ENCODE measurements at regions not wholly inside any gene's neighbourhood (a gene's known extent, or its start where the extent isn't known, plus 50 kb on each side); places are given as distances from the start of the nearest gene placed in this dataset.
"Not testable (repeated sequence)": the region's sequence is repeated elsewhere in the genome, so short reads cannot be mapped to it uniquely, and the experiment has no call there.

GRCh38 chr14:83298016-83298415 lies 1764.4 kb upstream of the SEL1L start:
- not testable (repeated sequence) for TF ChIP-seq ZFX (IDR thresholded peaks at IDR 0.05; ENCODE audit: borderline replicate concordance)
- TF ChIP-seq, protein P1, sequence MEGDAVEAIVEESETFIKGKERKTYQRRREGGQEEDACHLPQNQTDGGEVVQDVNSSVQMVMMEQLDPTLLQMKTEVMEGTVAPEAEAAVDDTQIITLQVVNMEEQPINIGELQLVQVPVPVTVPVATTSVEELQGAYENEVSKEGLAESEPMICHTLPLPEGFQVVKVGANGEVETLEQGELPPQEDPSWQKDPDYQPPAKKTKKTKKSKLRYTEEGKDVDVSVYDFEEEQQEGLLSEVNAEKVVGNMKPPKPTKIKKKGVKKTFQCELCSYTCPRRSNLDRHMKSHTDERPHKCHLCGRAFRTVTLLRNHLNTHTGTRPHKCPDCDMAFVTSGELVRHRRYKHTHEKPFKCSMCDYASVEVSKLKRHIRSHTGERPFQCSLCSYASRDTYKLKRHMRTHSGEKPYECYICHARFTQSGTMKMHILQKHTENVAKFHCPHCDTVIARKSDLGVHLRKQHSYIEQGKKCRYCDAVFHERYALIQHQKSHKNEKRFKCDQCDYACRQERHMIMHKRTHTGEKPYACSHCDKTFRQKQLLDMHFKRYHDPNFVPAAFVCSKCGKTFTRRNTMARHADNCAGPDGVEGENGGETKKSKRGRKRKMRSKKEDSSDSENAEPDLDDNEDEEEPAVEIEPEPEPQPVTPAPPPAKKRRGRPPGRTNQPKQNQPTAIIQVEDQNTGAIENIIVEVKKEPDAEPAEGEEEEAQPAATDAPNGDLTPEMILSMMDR (IDR thresholded peaks at IDR 0.05): not testable (repeated sequence)

Data from 22Rv1 (cell line).